ENCODE measurements at regions not wholly inside any gene's neighbourhood (a gene's known extent, or its start where the extent isn't known, plus 50 kb on each side); places are given as distances from the start of the nearest gene placed in this dataset.

DNA sequence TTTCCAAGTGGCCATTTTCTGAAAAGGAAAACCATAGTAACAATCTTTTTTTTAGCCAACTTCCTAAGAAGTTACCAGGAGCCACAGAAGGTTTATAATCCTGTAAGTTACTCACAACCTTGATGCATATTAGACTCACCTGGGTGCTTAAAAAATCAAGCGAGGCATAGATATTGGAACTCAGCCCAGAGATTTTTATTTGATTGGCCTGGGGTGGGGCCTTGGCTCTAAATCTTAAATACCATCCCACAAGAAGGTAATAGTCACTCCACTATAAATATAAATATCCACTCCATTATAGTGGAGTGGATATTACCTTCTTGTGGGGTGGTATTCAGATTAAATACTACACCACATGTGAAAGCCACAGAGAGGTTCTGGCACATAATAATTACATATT, 429.6 kb downstream of the RFC3 start:
- H3K4me2 ChIP-seq (ENCODE audit: low read length) = no peak overlapping the region
- H3K4me1 ChIP-seq = no peaks in the 10 kb centered on the region
- H3K79me2 ChIP-seq = no peaks in the 10 kb centered on the region
- no peaks in the 10 kb centered on the region for H3K36me3 ChIP-seq (ENCODE audit: control insufficient read depth, insufficient read depth, low read length)
- no peak overlapping the region for H2AFZ ChIP-seq
- TF ChIP-seq, protein P1, sequence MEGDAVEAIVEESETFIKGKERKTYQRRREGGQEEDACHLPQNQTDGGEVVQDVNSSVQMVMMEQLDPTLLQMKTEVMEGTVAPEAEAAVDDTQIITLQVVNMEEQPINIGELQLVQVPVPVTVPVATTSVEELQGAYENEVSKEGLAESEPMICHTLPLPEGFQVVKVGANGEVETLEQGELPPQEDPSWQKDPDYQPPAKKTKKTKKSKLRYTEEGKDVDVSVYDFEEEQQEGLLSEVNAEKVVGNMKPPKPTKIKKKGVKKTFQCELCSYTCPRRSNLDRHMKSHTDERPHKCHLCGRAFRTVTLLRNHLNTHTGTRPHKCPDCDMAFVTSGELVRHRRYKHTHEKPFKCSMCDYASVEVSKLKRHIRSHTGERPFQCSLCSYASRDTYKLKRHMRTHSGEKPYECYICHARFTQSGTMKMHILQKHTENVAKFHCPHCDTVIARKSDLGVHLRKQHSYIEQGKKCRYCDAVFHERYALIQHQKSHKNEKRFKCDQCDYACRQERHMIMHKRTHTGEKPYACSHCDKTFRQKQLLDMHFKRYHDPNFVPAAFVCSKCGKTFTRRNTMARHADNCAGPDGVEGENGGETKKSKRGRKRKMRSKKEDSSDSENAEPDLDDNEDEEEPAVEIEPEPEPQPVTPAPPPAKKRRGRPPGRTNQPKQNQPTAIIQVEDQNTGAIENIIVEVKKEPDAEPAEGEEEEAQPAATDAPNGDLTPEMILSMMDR (IDR thresholded peaks at IDR 0.05) = no peak
- no peaks in the 10 kb centered on the region for H3K9me3 ChIP-seq (ENCODE audit: control insufficient read depth, low read length)
- H3K27me3 ChIP-seq (ENCODE audit: control insufficient read depth, insufficient read depth, low read length) = no peaks in the 10 kb centered on the region
- no peak overlapping the region for H3K9ac ChIP-seq
- H3K27ac ChIP-seq = no peak overlapping the region
- H3K4me3 ChIP-seq (ENCODE audit: low read depth, low read length) = no peak overlapping the region

DNA sequence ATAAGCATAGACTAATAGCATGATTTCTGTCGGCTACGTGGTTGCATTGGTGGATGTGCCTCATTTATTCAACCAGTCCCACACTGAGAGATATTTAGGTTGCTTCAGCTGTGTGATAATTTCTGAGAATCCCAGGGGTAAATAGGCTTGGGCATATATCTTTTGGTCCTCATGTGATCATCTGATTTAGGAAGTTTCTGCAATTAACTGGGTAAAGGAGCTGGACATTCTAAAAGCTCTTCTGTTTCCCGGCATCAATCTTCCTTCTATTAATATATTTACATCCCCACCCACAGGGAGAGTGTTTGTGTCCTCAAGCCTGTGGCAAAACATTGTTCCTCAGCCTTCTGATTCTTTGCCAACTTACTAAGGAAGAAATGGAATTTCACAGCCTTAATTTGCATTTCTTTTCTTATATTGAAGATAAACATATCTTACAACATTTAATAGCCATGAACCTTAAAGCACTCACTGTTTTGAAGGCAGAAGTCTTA, 431.6 kb downstream of the RFC3 start:
- H3K4me3 ChIP-seq (ENCODE audit: low read depth, low read length) = no peak overlapping the region
- H3K9me3 ChIP-seq (ENCODE audit: control insufficient read depth, low read length) = no peaks in the 10 kb centered on the region
- H2AFZ ChIP-seq = no peak overlapping the region
- H3K4me1 ChIP-seq = no peaks in the 10 kb centered on the region
- no peaks in the 10 kb centered on the region for H3K79me2 ChIP-seq
- H3K27me3 ChIP-seq (ENCODE audit: control insufficient read depth, insufficient read depth, low read length) = no peaks in the 10 kb centered on the region
- no peaks in the 10 kb centered on the region for H3K36me3 ChIP-seq (ENCODE audit: control insufficient read depth, insufficient read depth, low read length)
- H3K9ac ChIP-seq = no peak overlapping the region
- no peak overlapping the region for H3K4me2 ChIP-seq (ENCODE audit: low read length)
- no peak overlapping the region for H3K27ac ChIP-seq
- TF ChIP-seq, protein P1 (IDR thresholded peaks at IDR 0.05) = no peak

GRCh38 chr13:34250151-34250670, 432.3 kb downstream of the RFC3 start:
- no peaks in the 10 kb centered on the region for H3K4me1 ChIP-seq
- no peaks in the 10 kb centered on the region for H3K27me3 ChIP-seq (ENCODE audit: control insufficient read depth, insufficient read depth, low read length)
- no peak overlapping the region for H3K4me3 ChIP-seq (ENCODE audit: low read depth, low read length)
- no peak overlapping the region for H3K4me2 ChIP-seq (ENCODE audit: low read length)
- H3K9me3 ChIP-seq (ENCODE audit: control insufficient read depth, low read length) = no peaks in the 10 kb centered on the region
- no peaks in the 10 kb centered on the region for H3K36me3 ChIP-seq (ENCODE audit: control insufficient read depth, insufficient read depth, low read length)
- H3K79me2 ChIP-seq = no peaks in the 10 kb centered on the region
- H3K27ac ChIP-seq = no peak overlapping the region
- no peak overlapping the region for H2AFZ ChIP-seq
- H3K9ac ChIP-seq = no peak overlapping the region
- TF ChIP-seq, protein P1 (IDR thresholded peaks at IDR 0.05) = no peak

DNA sequence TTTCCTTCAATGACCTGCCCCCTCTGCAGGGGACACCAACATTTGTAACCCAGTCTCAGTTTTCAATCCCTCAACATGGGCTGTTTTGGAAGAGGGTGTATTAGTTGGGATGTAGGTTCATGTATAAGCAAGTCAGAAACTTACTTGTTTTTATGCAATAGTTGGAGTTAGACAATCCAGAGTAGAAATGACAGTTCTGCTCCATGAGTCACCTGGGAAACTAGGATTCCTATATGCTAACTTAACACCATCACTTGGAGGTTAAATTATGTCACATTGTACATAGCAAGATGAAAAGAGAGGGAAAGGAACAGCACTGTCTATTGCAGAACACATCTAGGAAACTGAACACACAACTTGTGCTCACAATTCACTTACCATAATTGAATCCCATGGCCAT, 436.4 kb downstream of the RFC3 start:
- Histone ChIP-seq H3K27ac (no peak overlapping the region), H3K9me3 (ENCODE audit: control insufficient read depth, low read length) (no peaks in the 10 kb centered on the region), H3K4me1 (no peaks in the 10 kb centered on the region), H2AFZ (no peak overlapping the region), H3K4me2 (ENCODE audit: low read length) (no peak overlapping the region), H3K36me3 (ENCODE audit: control insufficient read depth, insufficient read depth, low read length) (no peaks in the 10 kb centered on the region), H3K9ac (no peak overlapping the region), H3K27me3 (ENCODE audit: control insufficient read depth, insufficient read depth, low read length) (no peaks in the 10 kb centered on the region), H3K79me2 (no peaks in the 10 kb centered on the region), H3K4me3 (ENCODE audit: low read depth, low read length) (no peak overlapping the region)
- TF ChIP-seq, protein P1 (IDR thresholded peaks at IDR 0.05) = no peak

GRCh38 chr13:34255711-34256110, 437.8 kb downstream of the RFC3 start:
- no peaks in the 10 kb centered on the region for H3K27me3 ChIP-seq (ENCODE audit: control insufficient read depth, insufficient read depth, low read length)
- H3K4me3 ChIP-seq (ENCODE audit: low read depth, low read length) = no peak overlapping the region
- H3K9me3 ChIP-seq (ENCODE audit: control insufficient read depth, low read length) = no peaks in the 10 kb centered on the region
- no peaks in the 10 kb centered on the region for H3K36me3 ChIP-seq (ENCODE audit: control insufficient read depth, insufficient read depth, low read length)
- H2AFZ ChIP-seq = no peak overlapping the region
- no peak overlapping the region for H3K9ac ChIP-seq
- TF ChIP-seq, protein P1 (IDR thresholded peaks at IDR 0.05) = no peak
- H3K4me2 ChIP-seq (ENCODE audit: low read length) = no peak overlapping the region
- H3K79me2 ChIP-seq = no peaks in the 10 kb centered on the region
- H3K27ac ChIP-seq = no peak overlapping the region
- no peaks in the 10 kb centered on the region for H3K4me1 ChIP-seq
